ENCODE measurements at regions not wholly inside any gene's neighbourhood (a gene's known extent, or its start where the extent isn't known, plus 50 kb on each side); places are given as distances from the start of the nearest gene placed in this dataset.

DNA sequence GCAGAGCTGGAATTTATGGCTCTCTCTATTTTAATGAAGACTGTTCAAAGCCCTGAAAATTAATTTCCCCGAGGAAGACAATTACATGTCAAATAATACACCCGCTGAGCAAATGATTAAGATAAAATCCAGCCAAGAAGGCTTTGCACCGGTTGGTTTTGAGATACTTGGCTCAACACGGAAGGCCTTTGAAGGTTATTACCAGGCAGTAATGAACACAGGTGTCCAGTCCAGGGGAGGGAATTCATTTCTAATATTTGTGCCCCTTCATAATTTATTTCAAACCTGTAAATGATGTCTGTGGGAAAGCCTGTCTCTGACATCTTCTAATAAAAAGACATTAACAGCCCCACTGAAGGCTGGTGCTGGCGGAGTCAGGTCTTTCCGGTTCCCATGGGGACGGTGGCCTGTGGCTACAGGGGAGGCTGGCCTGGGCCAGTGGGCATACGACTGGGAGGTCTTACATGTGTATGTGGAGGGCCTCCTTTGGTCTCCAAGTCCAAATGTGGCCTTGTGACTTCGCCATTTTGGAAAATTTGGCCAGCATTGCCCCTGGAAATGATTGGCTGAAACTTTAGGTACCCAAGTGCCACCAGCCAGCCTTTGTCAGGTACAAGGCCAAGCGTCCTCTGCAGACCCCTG, 49.9 kb upstream of the IQSEC1 start:
- TF ChIP-seq CTCF (IDR thresholded peaks at IDR 0.05) (no peak), POLR2A (IDR thresholded peaks at IDR 0.05) (no peak), EP300 (IDR thresholded peaks at IDR 0.05) (no peak)
- WGBS, 2 donors, result 78 to 83% methylated on average over 10 of the region's 10 CpGs
- Histone ChIP-seq H3K9me3 (no peaks in the 10 kb centered on the region), H3K36me3 (no peaks in the 10 kb centered on the region), H3K4me1 (no peaks in the 10 kb centered on the region), H3K27ac (no peak overlapping the region), H3K27me3 (no peaks in the 10 kb centered on the region), H3K4me3 (no peak overlapping the region)
- DNase-seq (ENCODE audit: low spot score in 2 of 2), result no peak
